Glutamatergic neuron (in vitro differentiated cells): ENCODE measurements at regions not wholly inside any gene's neighbourhood (a gene's known extent, or its start where the extent isn't known, plus 50 kb on each side); places are given as distances from the start of the nearest gene placed in this dataset.

Source experiments
- DNase-seq: peaks from one replicate; pipeline ENCODE4 v3.0.0; 2022
- H3K27ac Mint-ChIP-seq: one replicate; pipeline ENCODE4 v1.8.0; 2020; ENCODE audit warnings: mild to moderate bottlenecking, mixed read lengths, inconsistent platforms; ENCODE audit not compliant: unreplicated experiment
- H3K27me3 Mint-ChIP-seq: one replicate; pipeline ENCODE4 v1.8.0; 2020; ENCODE audit warnings: mild to moderate bottlenecking, moderate library complexity, mixed read lengths, inconsistent platforms; ENCODE audit not compliant: unreplicated experiment
- H3K36me3 Mint-ChIP-seq: one replicate; pipeline ENCODE4 v1.8.0; 2020; ENCODE audit warnings: mild to moderate bottlenecking, mixed read lengths, inconsistent platforms; ENCODE audit not compliant: unreplicated experiment
- H3K4me1 Mint-ChIP-seq: one replicate; pipeline ENCODE4 v1.8.0; 2020; ENCODE audit warnings: mild to moderate bottlenecking, low read depth, mixed read lengths, inconsistent platforms; ENCODE audit not compliant: unreplicated experiment
- H3K4me3 Mint-ChIP-seq: one replicate; pipeline ENCODE4 v1.8.0; 2020; ENCODE audit warnings: mild to moderate bottlenecking, mixed read lengths, inconsistent platforms; ENCODE audit not compliant: unreplicated experiment
- H3K9me3 Mint-ChIP-seq: one replicate; pipeline ENCODE4 v1.8.0; 2020; ENCODE audit warnings: mild to moderate bottlenecking, moderate library complexity, mixed read lengths, inconsistent platforms; ENCODE audit not compliant: unreplicated experiment
- CTCF ChIP-seq: fragments of 200-600 bp; sonication (generic); IDR thresholded peaks from one replicate; pipeline ENCODE4 v1.5.0; 2021; ENCODE audit not compliant: partially characterized antibody, unreplicated experiment

- no peak overlapping the region for H3K4me3 Mint-ChIP-seq
- peaks cover 2% of the 10 kb centered on the region for H3K9me3 Mint-ChIP-seq
- no peaks in the 10 kb centered on the region for H3K4me1 Mint-ChIP-seq
- no peaks in the 10 kb centered on the region for H3K36me3 Mint-ChIP-seq
- no peak overlapping the region for H3K27ac Mint-ChIP-seq
- no peak for DNase-seq
- no peak for TF ChIP-seq CTCF
- no peaks in the 10 kb centered on the region for H3K27me3 Mint-ChIP-seq
Measured at GRCh38 chr12:74820324-74820723, 282.7 kb downstream of the ATXN7L3B start.

GRCh38 chr12:74836567-74836966, 298.9 kb downstream of the ATXN7L3B start:
- Mint-ChIP-seq H3K27ac (no peak overlapping the region), H3K27me3 (no peaks in the 10 kb centered on the region), H3K4me1 (no peaks in the 10 kb centered on the region), H3K9me3 (peaks cover 4% of the 10 kb centered on the region), H3K36me3 (peaks cover 5% of the 10 kb centered on the region), H3K4me3 (no peak overlapping the region)
- DNase-seq: no peak
- TF ChIP-seq CTCF: no peak

- Mint-ChIP-seq H3K36me3 (no peaks in the 10 kb centered on the region), H3K27ac (no peak overlapping the region), H3K9me3 (no peaks in the 10 kb centered on the region), H3K4me3 (no peak overlapping the region), H3K4me1 (no peaks in the 10 kb centered on the region), H3K27me3 (no peaks in the 10 kb centered on the region)
- no peak for TF ChIP-seq CTCF
- DNase-seq: no peak
Measured at GRCh38 chr12:74846116-74846515, 308.5 kb downstream of the ATXN7L3B start.

GRCh38 chr12:74847169-74847568, 309.5 kb downstream of the ATXN7L3B start:
- no peaks in the 10 kb centered on the region for H3K9me3 Mint-ChIP-seq
- TF ChIP-seq CTCF: no peak
- no peaks in the 10 kb centered on the region for H3K4me1 Mint-ChIP-seq
- no peak overlapping the region for H3K27ac Mint-ChIP-seq
- DNase-seq: no peak
- H3K27me3 Mint-ChIP-seq: no peaks in the 10 kb centered on the region
- no peaks in the 10 kb centered on the region for H3K36me3 Mint-ChIP-seq
- no peak overlapping the region for H3K4me3 Mint-ChIP-seq

- no peaks in the 10 kb centered on the region for H3K9me3 Mint-ChIP-seq
- no peaks in the 10 kb centered on the region for H3K27me3 Mint-ChIP-seq
- no peak overlapping the region for H3K4me3 Mint-ChIP-seq
- H3K27ac Mint-ChIP-seq: no peak overlapping the region
- TF ChIP-seq CTCF: no peak
- DNase-seq: no peak
- no peaks in the 10 kb centered on the region for H3K4me1 Mint-ChIP-seq
- H3K36me3 Mint-ChIP-seq: no peaks in the 10 kb centered on the region
Measured at GRCh38 chr12:74848006-74848405, 310.4 kb downstream of the ATXN7L3B start.
